DND-41 (cell line): ENCODE measurements at regions not wholly inside any gene's neighbourhood (a gene's known extent, or its start where the extent isn't known, plus 50 kb on each side); places are given as distances from the start of the nearest gene placed in this dataset.
"Not testable (repeated sequence)": the region's sequence is repeated elsewhere in the genome, so short reads cannot be mapped to it uniquely, and the experiment has no call there.

Experiments
- CTCF ChIP-seq: IDR thresholded peaks from 2 replicates; pipeline ENCODE4 v1.5.1; 2012; ENCODE audit warnings: borderline replicate concordance, low read length, moderate library complexity, mild to moderate bottlenecking; ENCODE audit not compliant: poor library complexity, severe bottlenecking; ENCODE audit errors: extremely low read depth
- EZH2 ChIP-seq: IDR thresholded peaks from 3 replicates; pipeline ENCODE4 v1.6.1; 2012; ENCODE audit warnings: borderline replicate concordance, low read depth, mild to moderate bottlenecking, moderate library complexity, low read length, inconsistent platforms; ENCODE audit not compliant: severe bottlenecking

- not testable (repeated sequence) for TF ChIP-seq CTCF, EZH2
Measured at GRCh38 chr3:150270444-150270843, 137.7 kb upstream of the TSC22D2 start.
